ENCODE measurements at regions not wholly inside any gene's neighbourhood (a gene's known extent, or its start where the extent isn't known, plus 50 kb on each side); places are given as distances from the start of the nearest gene placed in this dataset.
"Not testable (repeated sequence)": the region's sequence is repeated elsewhere in the genome, so short reads cannot be mapped to it uniquely, and the experiment has no call there.

DNA sequence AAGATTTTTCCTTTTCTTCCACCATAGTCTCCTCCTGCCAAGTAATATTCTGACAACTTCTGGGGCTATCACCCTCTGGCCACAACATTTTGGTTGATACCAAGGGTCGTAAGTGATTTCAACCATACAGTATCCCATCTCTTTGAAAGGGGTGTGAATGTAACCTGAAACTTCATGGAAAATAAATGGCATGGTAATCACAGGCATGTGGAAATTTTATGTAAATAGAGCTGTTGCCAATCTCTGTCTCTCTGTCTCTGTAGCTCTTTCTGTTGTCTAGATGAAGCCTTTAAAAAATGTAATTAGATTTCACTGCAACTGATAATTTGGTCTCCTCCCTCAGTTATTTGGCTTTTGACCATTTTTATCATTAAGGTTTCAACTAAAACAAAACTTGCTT lies 125.6 kb upstream of the RPRM start:
- in situ Hi-C loops (cut with HindIII; ENCODE audit: low sequenced_read_pairs): no loop called here
- DNase-seq (ENCODE audit: low spot score): no peak

DNA sequence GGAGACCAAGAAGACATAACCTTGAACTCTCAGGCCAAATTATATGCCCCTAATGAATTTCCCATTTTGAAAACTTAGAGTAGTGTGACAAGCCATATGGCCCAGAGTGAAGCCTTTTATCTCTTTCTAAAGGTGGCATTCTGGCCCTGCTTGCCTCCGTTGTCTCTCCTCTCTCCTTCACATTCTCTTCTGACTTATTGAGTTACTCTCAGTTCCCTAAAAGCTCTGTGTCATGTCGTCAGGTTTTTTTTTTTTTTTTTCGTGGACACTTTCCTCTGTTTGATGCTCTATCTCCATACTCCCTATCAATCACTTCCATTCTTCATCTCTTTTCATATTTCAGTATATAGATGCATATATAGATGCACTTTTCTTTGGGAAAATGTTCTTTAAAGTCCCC lies 128.1 kb upstream of the RPRM start:
- in situ Hi-C loops (cut with HindIII; ENCODE audit: low sequenced_read_pairs): no loop called here
- DNase-seq (ENCODE audit: low spot score): no peak

DNA sequence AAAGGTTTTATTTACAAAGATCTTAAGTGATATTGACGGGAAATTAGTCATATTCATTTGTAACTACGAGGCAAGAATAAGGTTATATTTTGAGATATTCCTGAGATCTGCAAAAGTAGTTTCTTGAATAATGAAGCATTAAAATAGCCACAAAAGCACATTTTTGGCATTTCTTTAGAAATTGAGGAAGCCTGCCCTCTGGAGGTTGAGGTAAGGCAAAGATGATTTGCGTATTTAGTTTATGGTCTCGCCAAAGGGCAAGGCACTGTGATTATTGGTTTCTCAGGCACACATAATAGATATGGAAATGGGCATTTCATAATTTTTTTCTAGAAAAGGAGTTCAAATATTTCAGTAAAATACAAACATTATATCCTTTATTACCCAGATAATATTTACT lies 143.7 kb upstream of the RPRM start:
- DNase-seq (ENCODE audit: low spot score): no peak
- in situ Hi-C loops (cut with HindIII; ENCODE audit: low sequenced_read_pairs): no loop called here

DNA sequence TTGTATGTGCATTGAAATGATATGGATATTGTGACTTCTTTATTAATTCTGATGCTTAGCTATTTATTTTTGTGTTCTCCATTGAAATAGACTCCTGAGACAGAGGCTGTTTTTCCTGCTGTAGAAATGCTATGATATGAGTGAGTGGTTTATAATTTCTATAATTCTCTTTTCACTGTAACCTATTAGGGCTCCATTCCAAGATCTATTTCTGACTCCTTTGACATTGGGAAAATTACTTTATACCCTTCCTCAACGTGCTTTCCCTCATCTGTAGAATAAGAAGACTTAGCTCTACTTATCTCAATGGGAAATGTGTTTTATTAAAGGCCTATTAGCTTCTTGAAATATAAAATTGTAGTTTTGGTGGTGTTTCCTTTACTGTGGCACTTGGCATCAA lies 144.5 kb upstream of the RPRM start:
- in situ Hi-C loops (cut with HindIII; ENCODE audit: low sequenced_read_pairs): no loop called here
- no peak for DNase-seq (ENCODE audit: low spot score)

DNA sequence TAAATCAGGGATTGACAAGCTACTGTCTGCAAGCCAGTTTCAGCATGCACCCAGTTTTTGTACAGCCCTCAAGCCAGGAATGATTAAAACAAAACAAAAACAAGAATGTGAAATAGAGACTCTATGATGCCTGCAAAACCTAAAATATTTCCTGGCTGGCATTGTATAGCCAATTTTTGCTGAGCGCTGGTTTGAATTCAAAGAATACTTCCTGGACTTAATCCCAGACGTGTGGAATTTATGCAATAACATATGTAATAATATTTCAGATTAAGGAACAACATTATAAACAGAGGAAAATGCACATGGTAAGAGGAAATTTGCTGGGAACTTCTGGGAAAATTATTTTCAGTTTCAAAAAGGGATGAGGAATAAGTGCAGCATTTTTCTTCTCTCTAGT lies 148.1 kb upstream of the RPRM start:
- in situ Hi-C loops (cut with HindIII; ENCODE audit: low sequenced_read_pairs): no loop called here

DNA sequence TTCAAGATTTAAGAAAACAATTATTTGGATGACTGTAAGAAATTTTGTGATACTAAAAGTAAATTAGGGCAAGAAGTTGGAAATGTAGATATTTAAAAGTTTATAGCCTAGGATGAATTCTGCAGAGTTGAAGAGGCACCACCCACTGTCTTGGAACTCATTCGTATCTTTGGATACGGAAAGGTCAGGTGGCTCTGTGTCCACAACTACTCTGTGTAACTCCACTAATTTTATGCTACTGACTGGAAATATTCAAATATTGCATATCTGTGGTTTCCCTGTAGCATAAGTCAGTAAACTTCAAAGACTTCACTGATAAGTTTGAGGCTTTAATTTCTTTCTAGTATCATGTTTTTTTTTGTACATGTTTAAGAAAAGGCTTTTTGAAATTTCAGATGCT lies 156.9 kb upstream of the RPRM start:
- DNase-seq (ENCODE audit: low spot score): no peak
- in situ Hi-C loops (cut with HindIII; ENCODE audit: low sequenced_read_pairs): no loop called here

More for the DNA sequence above, 148.1 kb upstream of the RPRM start:
- DNase-seq (ENCODE audit: low spot score): no peak

DNA sequence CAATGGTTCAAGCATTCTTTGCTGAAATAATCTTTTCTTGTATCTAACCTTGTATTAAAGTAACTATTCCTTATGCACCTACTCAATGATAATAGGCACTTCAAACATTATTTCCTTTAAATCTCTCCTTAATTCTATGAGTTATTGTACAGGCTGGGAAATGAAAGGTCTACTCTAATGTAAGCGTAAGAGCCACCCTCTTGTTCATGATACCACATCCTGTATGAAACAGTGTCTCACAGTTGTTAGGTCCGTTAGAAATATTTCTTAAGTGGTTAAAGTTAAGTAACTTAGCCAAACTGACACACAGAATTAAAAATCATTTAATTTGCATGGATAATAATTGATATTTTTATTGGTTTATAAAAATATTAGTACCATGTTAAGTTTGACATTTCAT lies 162.5 kb upstream of the RPRM start:
- in situ Hi-C loops (cut with HindIII; ENCODE audit: low sequenced_read_pairs): no loop called here
- DNase-seq (ENCODE audit: low spot score): no peak

DNA sequence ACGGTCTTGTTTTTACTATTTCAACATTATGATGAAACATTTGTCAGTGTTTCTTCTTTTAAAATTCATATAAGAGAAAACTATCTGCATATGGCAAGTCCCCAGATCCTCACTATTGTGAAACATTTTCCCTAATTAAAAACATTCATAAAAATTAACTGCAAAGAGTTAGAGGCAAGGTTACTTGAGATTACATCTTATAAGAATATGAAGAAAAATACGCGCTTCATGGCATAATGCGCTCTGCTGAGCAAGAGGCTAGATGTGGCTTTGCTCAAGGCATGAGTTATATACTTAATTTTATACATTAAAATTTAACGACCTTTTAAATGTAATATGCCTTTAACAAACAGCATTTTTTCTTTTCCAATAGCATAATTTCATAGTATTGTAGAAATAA lies 166.4 kb upstream of the RPRM start:
- in situ Hi-C loops (cut with HindIII; ENCODE audit: low sequenced_read_pairs): no loop called here
- DNase-seq (ENCODE audit: low spot score): no peak

DNA sequence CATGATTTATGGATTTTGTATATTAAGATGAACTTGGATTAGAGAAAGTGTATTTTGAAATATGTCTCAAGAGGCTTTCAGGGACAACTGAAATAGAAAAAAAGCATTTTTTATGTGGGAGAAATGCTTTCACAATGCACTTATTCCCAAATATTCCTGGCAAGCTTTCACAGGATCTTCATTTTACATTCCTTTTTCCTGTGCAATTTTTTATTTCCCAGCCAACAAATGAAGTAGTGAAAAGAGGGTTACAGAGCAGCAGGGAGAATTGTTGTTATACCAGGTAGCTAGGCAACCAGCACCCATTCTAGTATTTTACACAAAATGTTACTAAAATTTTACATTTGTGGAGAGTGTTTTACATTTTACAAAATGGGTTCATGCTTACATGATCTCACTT lies 167.0 kb upstream of the RPRM start:
- no peak for DNase-seq (ENCODE audit: low spot score)
- in situ Hi-C loops (cut with HindIII; ENCODE audit: low sequenced_read_pairs): no loop called here

DNA sequence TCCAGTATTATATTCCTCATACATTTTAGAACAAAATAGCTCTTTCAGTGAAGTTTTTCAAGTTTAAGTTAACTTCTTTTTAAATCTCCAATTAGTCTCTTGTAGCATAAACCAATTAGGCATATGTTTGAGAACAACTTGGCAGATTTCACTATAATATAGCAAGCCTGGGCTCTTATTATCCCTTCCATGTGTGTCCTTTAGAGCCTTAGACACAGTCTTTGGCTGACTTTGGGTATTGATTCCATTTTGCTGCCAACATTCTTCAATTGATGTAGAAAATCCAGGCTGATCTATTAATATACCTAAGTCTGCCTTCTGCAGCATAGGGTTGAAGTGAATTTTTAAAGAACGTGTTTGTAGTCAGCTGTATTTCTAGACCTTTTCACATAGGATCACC lies 179.1 kb upstream of the RPRM start:
- in situ Hi-C loops (cut with HindIII; ENCODE audit: low sequenced_read_pairs): no loop called here
- no peak for DNase-seq (ENCODE audit: low spot score)

DNA sequence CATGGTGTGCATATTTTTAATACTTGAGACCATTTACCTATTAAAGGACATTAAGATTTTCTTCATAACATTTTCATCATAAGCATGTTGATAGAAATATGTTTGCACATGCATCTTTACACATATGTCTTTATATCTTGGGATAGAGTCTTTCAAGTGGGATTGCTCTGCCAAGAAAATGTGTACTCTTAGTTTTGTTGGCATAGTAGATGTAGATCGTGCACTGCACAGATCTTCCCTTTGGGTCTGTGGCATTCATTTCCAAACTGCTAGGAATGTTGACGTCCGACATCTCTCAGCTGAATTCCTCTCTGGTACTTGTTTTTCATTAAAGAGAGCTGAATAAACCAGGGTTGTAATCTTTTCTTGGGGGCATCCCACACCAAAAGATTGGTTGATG lies 183.2 kb upstream of the RPRM start:
- in situ Hi-C loops (cut with HindIII; ENCODE audit: low sequenced_read_pairs): no loop called here
- no peak for DNase-seq (ENCODE audit: low spot score)

DNA sequence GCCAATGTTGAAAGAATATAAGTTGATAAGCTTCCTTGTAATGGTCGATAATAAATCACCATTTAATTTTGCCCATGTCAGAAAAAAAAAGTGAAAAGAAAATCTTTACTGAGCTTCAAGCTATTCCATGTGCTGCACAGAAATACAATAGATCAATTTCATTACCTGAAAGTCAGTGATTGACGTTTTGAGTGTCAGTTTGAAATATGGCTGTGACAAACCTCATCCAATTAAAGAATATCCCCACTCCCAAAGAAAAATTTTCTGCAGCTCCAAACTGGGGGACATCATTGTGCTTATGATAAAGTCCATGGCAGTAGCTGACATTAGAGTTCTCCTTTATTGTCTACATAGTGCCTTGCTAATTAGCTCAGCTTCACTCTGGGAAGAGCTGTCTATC lies 184.8 kb upstream of the RPRM start:
- in situ Hi-C loops (cut with HindIII; ENCODE audit: low sequenced_read_pairs): no loop called here
- no peak for DNase-seq (ENCODE audit: low spot score)

DNA sequence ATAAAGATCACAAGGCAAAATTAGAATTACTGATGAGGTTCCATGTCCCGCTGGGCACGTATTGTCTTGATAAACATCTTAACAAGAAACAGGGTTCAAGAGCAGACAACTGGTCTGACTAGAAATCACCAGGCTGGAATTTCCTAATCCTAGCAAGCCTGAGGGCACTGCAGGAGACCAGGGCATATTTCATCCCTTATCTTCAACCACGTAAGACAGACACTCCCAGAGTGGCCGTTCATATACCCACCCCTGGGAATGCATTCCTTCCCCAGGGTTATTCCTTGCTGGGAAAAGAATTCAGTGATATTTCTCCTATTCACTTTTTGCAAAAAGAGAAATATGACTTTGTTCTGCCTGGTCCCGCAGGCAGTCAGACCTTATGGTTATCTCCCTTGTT lies 185.4 kb upstream of the RPRM start:
- DNase-seq (ENCODE audit: low spot score); in situ Hi-C loops (cut with HindIII; ENCODE audit: low sequenced_read_pairs): not testable (repeated sequence)

DNA sequence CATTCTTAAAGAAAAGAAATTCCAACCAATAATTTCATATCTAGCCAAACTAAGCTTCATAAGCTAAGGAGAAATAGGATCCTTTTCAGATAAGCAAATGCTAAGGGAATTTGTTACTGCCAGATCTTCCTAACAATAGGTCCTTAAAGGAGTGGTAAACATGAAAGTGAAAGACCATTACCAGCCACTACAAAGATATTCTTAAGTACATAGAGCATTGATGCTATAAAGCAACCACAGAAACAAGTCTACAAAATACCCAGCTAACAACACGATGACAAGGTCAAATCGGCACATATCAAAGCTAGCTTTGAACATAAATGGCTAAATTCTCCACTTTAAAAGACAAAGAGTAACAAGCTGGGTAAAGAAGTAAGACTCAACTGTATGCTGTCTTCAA lies 188.9 kb upstream of the RPRM start:
- in situ Hi-C loops (cut with HindIII; ENCODE audit: low sequenced_read_pairs): no loop called here
- no peak for DNase-seq (ENCODE audit: low spot score)

DNA sequence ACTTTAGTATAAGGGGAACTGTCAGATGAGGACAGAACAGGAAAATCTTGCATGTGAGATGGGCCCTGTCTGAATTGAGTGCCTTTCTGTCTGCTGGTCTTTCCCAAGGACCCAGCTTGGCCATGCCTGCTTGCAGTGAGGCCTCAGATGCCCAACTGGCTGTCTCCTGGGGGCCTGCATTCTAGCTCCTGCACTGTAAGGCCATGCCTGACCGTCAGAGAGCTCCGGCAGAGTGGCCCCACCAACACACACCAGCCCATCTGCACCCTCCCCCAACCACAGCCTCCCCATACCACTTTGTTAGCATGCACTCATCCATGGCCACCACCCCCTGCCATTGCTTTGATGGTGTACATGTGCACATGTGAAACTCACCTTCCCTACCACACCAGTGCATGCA lies 190.4 kb upstream of the RPRM start:
- in situ Hi-C loops (cut with HindIII; ENCODE audit: low sequenced_read_pairs): no loop called here
- no peak for DNase-seq (ENCODE audit: low spot score)

DNA sequence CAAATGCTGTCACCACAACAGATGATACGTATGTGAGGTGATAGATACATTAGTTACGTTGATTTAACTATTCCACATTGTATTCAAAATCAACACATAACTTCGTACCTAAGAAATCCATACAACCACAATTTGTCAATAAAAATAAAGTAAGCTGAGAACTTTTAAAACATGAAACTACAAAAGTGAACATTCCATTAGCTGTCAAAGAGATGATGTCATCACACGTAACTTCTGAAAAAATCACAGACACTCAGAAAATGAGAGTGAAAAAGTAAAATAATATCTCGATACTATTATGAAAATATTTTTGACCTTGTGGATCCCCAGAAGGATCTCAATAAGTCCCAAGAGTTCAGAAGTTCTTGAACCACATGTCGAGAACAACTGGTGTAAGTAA lies 161.6 kb upstream of the GALNT13 start:
- DNase-seq (ENCODE audit: low spot score): no peak
- in situ Hi-C loops (cut with HindIII; ENCODE audit: low sequenced_read_pairs): no loop called here

DNA sequence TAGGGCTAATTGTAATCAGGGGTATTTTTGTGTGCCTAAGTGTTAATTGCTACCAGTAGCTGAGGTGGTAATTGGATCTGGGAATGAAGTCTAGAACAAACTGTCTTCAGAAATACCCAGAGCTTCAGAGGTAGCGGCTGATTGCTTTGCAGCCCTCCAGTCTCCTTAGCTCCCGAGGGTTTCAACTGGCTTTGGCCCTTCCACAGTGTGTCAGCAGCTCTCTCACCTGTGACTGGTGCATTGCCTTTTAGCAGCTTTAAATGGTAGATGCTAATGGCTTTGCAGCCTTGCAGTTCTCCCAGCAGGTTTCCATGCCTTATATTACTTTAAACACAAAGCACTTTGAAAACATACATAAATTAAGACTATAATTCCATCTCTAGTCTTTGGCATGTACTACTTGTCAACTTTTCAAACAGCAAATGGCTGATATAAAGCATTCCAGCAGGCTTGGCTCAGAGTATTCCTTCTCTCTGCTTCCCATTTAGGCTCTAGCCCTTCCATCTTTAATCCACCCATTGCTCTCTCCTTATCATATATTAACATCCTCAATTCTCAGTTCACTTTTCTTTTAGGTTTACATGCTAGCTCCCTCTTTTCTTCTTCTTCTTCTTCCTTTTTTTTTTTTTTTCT lies 156.4 kb upstream of the GALNT13 start:
- in situ Hi-C loops (cut with HindIII; ENCODE audit: low sequenced_read_pairs): no loop called here
- no peak for DNase-seq (ENCODE audit: low spot score)

DNA sequence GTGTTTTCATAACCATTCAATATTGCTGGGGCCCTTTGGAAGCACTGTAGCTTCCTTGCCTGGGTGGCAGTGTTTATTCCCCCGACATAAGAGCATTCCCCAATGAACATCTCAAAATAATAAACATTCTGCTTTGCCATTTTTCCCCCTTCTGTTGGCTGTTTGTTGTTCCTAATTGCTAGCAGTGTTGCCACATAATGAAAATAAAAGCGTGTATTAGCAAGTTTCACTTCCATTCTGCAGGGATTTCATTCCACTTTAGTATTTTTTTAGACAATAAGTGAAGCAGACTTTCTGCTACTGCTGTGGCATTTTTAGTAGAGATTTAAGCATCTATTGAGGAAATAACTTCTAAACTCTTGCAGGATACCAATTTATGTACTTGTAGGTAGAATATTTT lies 154.7 kb upstream of the GALNT13 start:
- in situ Hi-C loops (cut with HindIII; ENCODE audit: low sequenced_read_pairs): no loop called here
- no peak for DNase-seq (ENCODE audit: low spot score)

DNA sequence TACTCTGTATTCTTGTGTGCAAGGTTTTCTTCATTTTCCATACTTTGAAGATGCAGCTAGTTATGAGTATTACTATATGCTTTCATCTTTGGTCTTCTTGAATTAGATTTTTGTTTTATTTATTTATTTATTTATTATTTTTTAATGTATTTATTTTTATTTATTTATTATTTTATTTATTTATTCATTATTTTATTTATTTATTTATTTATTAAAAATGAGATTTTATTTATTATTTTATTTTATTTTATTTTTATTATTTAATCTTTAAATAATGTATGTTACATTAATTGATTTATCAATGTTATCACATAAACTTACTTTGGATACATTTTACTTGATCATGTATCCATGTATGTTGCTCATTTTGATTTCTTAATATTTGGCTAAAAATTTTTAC lies 132.3 kb upstream of the GALNT13 start:
- in situ Hi-C loops (cut with HindIII; ENCODE audit: low sequenced_read_pairs): no loop called here
- DNase-seq (ENCODE audit: low spot score): no peak

DNA sequence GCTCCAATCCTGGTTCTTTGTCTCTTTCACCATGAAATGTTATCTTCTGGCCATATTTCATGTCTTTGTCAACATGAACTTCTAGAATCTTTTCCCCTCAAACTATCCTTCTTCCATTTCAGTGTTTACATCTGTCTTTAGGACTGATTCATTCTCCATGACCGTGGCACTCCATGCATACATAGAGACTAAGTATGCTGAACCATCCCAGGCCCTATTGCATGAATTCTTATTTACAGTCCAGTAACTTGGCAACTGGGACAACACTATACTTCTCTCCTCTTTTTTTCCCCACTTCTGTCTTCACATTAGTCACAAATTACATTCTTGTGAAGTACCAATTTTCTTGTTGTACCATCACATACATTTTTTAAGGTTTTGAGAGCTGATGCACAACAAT lies 109.8 kb upstream of the GALNT13 start:
- in situ Hi-C loops (cut with HindIII; ENCODE audit: low sequenced_read_pairs): no loop called here
- DNase-seq (ENCODE audit: low spot score): no peak

DNA sequence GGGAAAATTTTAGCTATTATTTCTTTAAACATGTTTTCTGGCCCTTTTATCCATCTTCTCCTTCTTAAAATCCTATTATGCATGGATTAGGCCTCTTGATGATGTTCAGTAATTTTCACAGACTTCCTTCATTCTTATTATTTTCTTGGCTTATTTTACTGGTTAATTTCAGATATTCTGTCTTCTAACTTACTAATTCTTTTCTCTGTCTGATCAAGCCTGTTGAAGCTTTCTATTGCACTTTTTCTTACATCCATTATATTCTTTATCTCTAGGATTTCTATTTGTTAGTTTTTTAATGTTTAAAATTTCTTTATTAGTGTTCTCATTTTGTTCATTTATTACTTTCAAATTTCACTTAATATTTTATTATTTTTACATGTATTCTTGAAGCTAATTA lies 105.3 kb upstream of the GALNT13 start:
- DNase-seq (ENCODE audit: low spot score): no peak
- in situ Hi-C loops (cut with HindIII; ENCODE audit: low sequenced_read_pairs): no loop called here

DNA sequence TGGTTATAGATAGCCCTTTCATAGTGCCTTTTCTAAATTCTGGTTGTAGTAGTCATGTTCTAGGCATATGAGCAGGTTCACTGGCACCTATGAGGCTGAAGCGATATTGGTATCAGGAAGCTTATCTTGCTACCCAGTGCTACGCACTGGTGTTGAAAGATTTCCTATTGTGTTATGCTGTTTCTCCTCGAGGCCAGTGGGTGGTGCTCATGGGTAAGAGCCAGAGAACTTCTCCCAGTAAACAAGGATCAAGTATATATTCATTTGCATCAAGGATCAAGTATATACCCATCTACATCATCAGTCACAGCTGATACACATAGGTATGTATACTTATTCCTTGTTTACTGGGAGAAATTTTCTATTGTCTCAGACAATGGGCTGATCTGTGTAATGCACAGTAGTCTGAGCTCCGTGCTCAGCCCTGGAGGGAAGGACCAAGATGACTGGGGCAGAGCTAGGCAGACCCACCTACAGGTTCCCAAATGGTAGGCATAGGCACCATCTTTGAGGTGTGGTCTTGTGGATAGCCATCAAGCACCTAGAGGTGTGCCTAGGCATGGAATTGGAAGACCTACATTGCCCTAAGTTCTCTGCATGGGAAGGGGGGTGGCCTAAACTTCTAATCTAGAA lies 101.2 kb upstream of the GALNT13 start:
- no peak for DNase-seq (ENCODE audit: low spot score)
- in situ Hi-C loops (cut with HindIII; ENCODE audit: low sequenced_read_pairs): no loop called here

Measured in G401 (cell line).